CD14-positive monocyte (primary cell): ENCODE measurements at regions not wholly inside any gene's neighbourhood (a gene's known extent, or its start where the extent isn't known, plus 50 kb on each side); places are given as distances from the start of the nearest gene placed in this dataset.

Source experiments
- DNase-seq, 3 donors: peaks; one replicate each; pipeline ENCODE4 v3.0.0-alpha.2; 2011 to 2022
- H2AFZ ChIP-seq: 2 replicates; pipeline ENCODE4 v1.6.0; 2012; ENCODE audit warnings: mild to moderate bottlenecking, low read depth, low read length, inconsistent platforms; ENCODE audit not compliant: insufficient read depth, poor library complexity, severe bottlenecking
- H3K27ac ChIP-seq, 2 donors: 1 replicate in 1 of 2; 2 replicates in 1 of 2; pipeline ENCODE4 v1.5.1; 2012 to 2013; ENCODE audit warnings: low read length in 2 of 2, control low read depth in 1 of 2, inconsistent platforms in 1 of 2, low read depth in 1 of 2, mild to moderate bottlenecking in 1 of 2
- H3K27me3 ChIP-seq, 2 donors: one replicate each; pipeline versions ENCODE4 v1.6.0 to v1.6.1; 2011 to 2013; ENCODE audit warnings: low read length in 2 of 2; ENCODE audit not compliant: control insufficient read depth in 2 of 2, insufficient read depth in 2 of 2
- H3K36me3 ChIP-seq, 2 donors: replicated peaks in 1 of 2; 1 replicate in 1 of 2; 2 replicates in 1 of 2; pipeline versions ENCODE4 v1.5.1 to v1.6.1; 2012 to 2013; ENCODE audit warnings: low read length in 2 of 2, control low read depth in 1 of 2, inconsistent platforms in 1 of 2, mild to moderate bottlenecking in 1 of 2; ENCODE audit not compliant: insufficient read depth in 2 of 2, control insufficient read depth in 1 of 2
- H3K4me1 ChIP-seq, 2 donors: 1 replicate in 1 of 2; 2 replicates in 1 of 2; pipeline versions ENCODE4 v1.5.1 to v1.6.1; 2012 to 2013; ENCODE audit warnings: low read length in 2 of 2, control low read depth in 1 of 2, inconsistent platforms in 1 of 2, mild to moderate bottlenecking in 1 of 2, moderate library complexity in 1 of 2; ENCODE audit not compliant: insufficient read depth in 2 of 2, control insufficient read depth in 1 of 2
- H3K4me2 ChIP-seq: replicated peaks from 2 replicates; pipeline ENCODE3; 2012; ENCODE audit warnings: low read length, moderate library complexity, mild to moderate bottlenecking; ENCODE audit not compliant: poor library complexity, severe bottlenecking; ENCODE audit errors: extremely low read depth
- H3K4me3 ChIP-seq, 3 experiments: fragments of 200-600 bp in 1 of 3; sonication (generic) in 1 of 3; replicated peaks in 1 of 3; 1 replicate in 2 of 3; 2 replicates in 1 of 3; pipeline ENCODE4 v1.5.1; 2011 to 2013; ENCODE audit warnings: low read length in 3 of 3, mild to moderate bottlenecking in 3 of 3, control low read depth in 2 of 3, low read depth in 2 of 3, inconsistent platforms in 1 of 3, moderate library complexity in 1 of 3
- H3K79me2 ChIP-seq: 2 replicates; pipeline ENCODE4 v1.6.0; 2012; ENCODE audit warnings: mild to moderate bottlenecking, control low read depth, inconsistent platforms, low read length, moderate library complexity; ENCODE audit not compliant: insufficient read depth
- H3K9ac ChIP-seq: 2 replicates; pipeline ENCODE4 v1.6.0; 2017; ENCODE audit warnings: low read length, mild to moderate bottlenecking; ENCODE audit not compliant: insufficient read depth, poor library complexity, severe bottlenecking
- H3K9me3 ChIP-seq, 2 donors: replicated peaks in 1 of 2; 1 replicate in 1 of 2; 2 replicates in 1 of 2; pipeline versions ENCODE4 v1.5.1 to v1.6.1; 2012 to 2013; ENCODE audit warnings: low read length in 2 of 2, control low read depth in 1 of 2; ENCODE audit not compliant: control insufficient read depth in 1 of 2, insufficient read depth in 1 of 2
- H4K20me1 ChIP-seq: 2 replicates; pipeline ENCODE4 v1.6.0; 2012; ENCODE audit warnings: mild to moderate bottlenecking, low read length, control low read depth, moderate library complexity; ENCODE audit not compliant: insufficient read depth
- H3K27ac Mint-ChIP-seq, 7 donors: one replicate each; pipeline ENCODE4 v1.8.0; 2020; ENCODE audit warnings: mild to moderate bottlenecking in 7 of 7, mixed read lengths in 7 of 7, moderate library complexity in 6 of 7, inconsistent platforms in 2 of 7
- H3K27me3 Mint-ChIP-seq, 3 donors: one replicate each; pipeline ENCODE4 v1.8.0; 2021 to 2022; ENCODE audit warnings: low read depth in 3 of 3, mild to moderate bottlenecking in 3 of 3, mixed read lengths in 3 of 3, moderate library complexity in 3 of 3, inconsistent platforms in 1 of 3
- H3K36me3 Mint-ChIP-seq, 2 donors: one replicate each; pipeline ENCODE4 v1.8.0; 2020; ENCODE audit warnings: mixed read lengths in 2 of 2, inconsistent platforms in 1 of 2, mild to moderate bottlenecking in 1 of 2
- H3K4me1 Mint-ChIP-seq: one replicate; pipeline ENCODE4 v1.8.0; 2020; ENCODE audit warnings: mild to moderate bottlenecking, mixed read lengths
- H3K4me3 Mint-ChIP-seq, 2 donors: one replicate each; pipeline ENCODE4 v1.8.0; 2020; ENCODE audit warnings: mild to moderate bottlenecking in 2 of 2, mixed read lengths in 2 of 2, moderate library complexity in 1 of 2
- H3K9me3 Mint-ChIP-seq, 7 donors: one replicate each; pipeline ENCODE4 v1.8.0; 2020 to 2022; ENCODE audit warnings: mixed read lengths in 7 of 7, mild to moderate bottlenecking in 6 of 7, moderate library complexity in 6 of 7, inconsistent platforms in 2 of 7
- CTCF ChIP-seq: fragments of 200-600 bp; IDR thresholded peaks from one replicate; pipeline ENCODE4 v1.8.0; 2022; ENCODE audit warnings: antibody characterized with exemption, mild to moderate bottlenecking
- WGBS: methylation state at CpG from one replicate; pipeline ENCODE4 v1.1.5; 2013; ENCODE audit warnings: missing lambda C conversion rate; ENCODE audit not compliant: insufficient coverage; 5-methylcytosine and 5-hydroxymethylcytosine counted together
- intact Hi-C, 2 donors: fragments of 100-400 bp; cut with micrococcal nuclease; formaldehyde crosslinking; loops; one replicate each; pipeline versions ENCODE4 v1.15.0 to v1.15.1; 2023

- no peaks in the 10 kb centered on the region for H3K36me3 ChIP-seq
- no peak overlapping the region for H3K27ac ChIP-seq
- H3K27ac Mint-ChIP-seq: no peak overlapping the region
- H2AFZ ChIP-seq: no peak overlapping the region
- no peaks in the 10 kb centered on the region for H3K9me3 ChIP-seq
- no peak for DNase-seq
- H3K36me3 Mint-ChIP-seq: no peaks in the 10 kb centered on the region
- H3K27me3 Mint-ChIP-seq: peaks cover 0 to 5% (median 4%) of the 10 kb centered on the region in 3 donors
- H3K9ac ChIP-seq: no peak overlapping the region
- no peak overlapping the region for H3K4me3 ChIP-seq
- H3K4me3 Mint-ChIP-seq: no peak overlapping the region
- TF ChIP-seq CTCF: no peak
- H3K9me3 Mint-ChIP-seq: peaks cover 0 to 3% (median 0%) of the 10 kb centered on the region in 7 donors
- no peaks in the 10 kb centered on the region for H3K4me1 ChIP-seq
- no peaks in the 10 kb centered on the region for H3K79me2 ChIP-seq
- H3K4me2 ChIP-seq: no peak overlapping the region
- intact Hi-C loops: no loop called here
- no peaks in the 10 kb centered on the region for H3K4me1 Mint-ChIP-seq
- no peaks in the 10 kb centered on the region for H4K20me1 ChIP-seq
- no peaks in the 10 kb centered on the region for H3K27me3 ChIP-seq
Observed at GRCh38 chr15:87632364-87632763, 624.2 kb downstream of the NTRK3 start.

GRCh38 chr15:87631775-87632174 lies 624.8 kb downstream of the NTRK3 start:
- Histone ChIP-seq H4K20me1 (no peaks in the 10 kb centered on the region), H3K27me3 (no peaks in the 10 kb centered on the region), H2AFZ (no peak overlapping the region), H3K4me2 (no peak overlapping the region), H3K4me3 (no peak overlapping the region), H3K4me1 (no peaks in the 10 kb centered on the region), H3K27ac (no peak overlapping the region), H3K36me3 (no peaks in the 10 kb centered on the region), H3K79me2 (no peaks in the 10 kb centered on the region), H3K9me3 (no peaks in the 10 kb centered on the region), H3K9ac (no peak overlapping the region)
- WGBS: 53% methylated on average over 2 of the region's 2 CpGs
- no peaks in the 10 kb centered on the region for H3K4me1 Mint-ChIP-seq
- no peak overlapping the region for H3K27ac Mint-ChIP-seq
- TF ChIP-seq CTCF: no peak
- DNase-seq: no peak
- H3K27me3 Mint-ChIP-seq: peaks cover 0 to 7% (median 4%) of the 10 kb centered on the region in 3 donors
- no peak overlapping the region for H3K4me3 Mint-ChIP-seq
- H3K36me3 Mint-ChIP-seq: no peaks in the 10 kb centered on the region
- intact Hi-C loops: no loop called here
- peaks cover 0 to 3% (median 1%) of the 10 kb centered on the region in 7 donors for H3K9me3 Mint-ChIP-seq
